Prostate gland (tissue), 2 donors: ENCODE measurements at regions not wholly inside any gene's neighbourhood (a gene's known extent, or its start where the extent isn't known, plus 50 kb on each side); places are given as distances from the start of the nearest gene placed in this dataset.

Experiments
- POLR2A ChIP-seq: fragments of 450-650 bp; IDR thresholded peaks from one replicate; pipeline ENCODE4 v1.6.1; 2016; ENCODE audit warnings: antibody characterized with exemption, mild to moderate bottlenecking
- TF ChIP-seq, protein P1 (sequence below), 4 experiments: fragments of 200-600 bp in 2 of 4; fragments of 450-650 bp in 2 of 4; sonication (generic) in 2 of 4; IDR thresholded peaks; 1 replicate in 3 of 4; 2 replicates in 1 of 4; pipeline ENCODE4 v1.5.1; 2016 to 2019; ENCODE audit warnings: antibody characterized with exemption in 4 of 4, mild to moderate bottlenecking in 2 of 4, moderate library complexity in 2 of 4

DNA sequence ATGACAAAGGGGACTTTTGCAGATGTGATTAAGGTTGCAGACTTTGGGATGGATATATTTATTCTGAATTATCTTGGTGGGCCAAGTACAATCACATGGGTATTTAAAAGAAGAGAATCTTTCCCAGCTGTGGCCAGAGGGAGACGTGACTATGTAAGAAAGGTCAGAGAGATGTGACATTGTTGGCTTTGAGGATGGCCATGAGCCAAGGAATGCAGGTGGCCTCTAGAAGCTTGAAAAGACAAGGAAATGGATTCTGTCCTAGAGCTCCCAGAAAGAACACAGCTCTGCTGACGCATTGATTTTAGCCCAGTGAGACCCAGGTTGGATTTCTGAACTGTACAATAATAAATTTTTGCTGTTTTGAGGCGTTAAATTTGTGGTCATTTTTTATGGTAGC lies 616.0 kb upstream of the TBL1XR1 start:
- no peak for TF ChIP-seq POLR2A
- TF ChIP-seq, protein P1, sequence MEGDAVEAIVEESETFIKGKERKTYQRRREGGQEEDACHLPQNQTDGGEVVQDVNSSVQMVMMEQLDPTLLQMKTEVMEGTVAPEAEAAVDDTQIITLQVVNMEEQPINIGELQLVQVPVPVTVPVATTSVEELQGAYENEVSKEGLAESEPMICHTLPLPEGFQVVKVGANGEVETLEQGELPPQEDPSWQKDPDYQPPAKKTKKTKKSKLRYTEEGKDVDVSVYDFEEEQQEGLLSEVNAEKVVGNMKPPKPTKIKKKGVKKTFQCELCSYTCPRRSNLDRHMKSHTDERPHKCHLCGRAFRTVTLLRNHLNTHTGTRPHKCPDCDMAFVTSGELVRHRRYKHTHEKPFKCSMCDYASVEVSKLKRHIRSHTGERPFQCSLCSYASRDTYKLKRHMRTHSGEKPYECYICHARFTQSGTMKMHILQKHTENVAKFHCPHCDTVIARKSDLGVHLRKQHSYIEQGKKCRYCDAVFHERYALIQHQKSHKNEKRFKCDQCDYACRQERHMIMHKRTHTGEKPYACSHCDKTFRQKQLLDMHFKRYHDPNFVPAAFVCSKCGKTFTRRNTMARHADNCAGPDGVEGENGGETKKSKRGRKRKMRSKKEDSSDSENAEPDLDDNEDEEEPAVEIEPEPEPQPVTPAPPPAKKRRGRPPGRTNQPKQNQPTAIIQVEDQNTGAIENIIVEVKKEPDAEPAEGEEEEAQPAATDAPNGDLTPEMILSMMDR (IDR thresholded peaks at IDR 0.05) = no peak
